ENCODE measurements at regions not wholly inside any gene's neighbourhood (a gene's known extent, or its start where the extent isn't known, plus 50 kb on each side); places are given as distances from the start of the nearest gene placed in this dataset.

DNA sequence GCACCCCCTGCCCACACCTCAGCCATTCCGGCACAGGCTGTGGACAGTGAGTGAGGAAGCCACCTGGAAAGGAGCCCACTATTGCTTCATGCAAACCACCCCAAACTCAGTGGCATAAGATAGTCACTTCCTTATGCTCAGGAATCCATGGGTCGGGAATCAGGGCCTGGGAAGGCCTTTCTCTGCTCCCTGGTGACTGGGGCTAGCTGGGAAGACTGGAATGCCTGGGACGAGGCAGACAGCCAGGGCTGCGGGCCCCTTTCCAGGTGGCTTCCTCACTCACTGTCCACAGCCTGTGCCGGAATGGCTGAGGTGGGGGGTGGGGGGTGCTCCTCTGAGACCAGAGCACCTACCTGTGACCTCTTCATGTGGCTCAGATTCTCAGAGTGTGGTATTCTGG lies 74.1 kb upstream of the GRB10 start:
- H3K4me2 ChIP-seq: no peak overlapping the region
- no peaks in the 10 kb centered on the region for H3K4me1 ChIP-seq (ENCODE audit: control insufficient read depth in 1 of 2, insufficient read depth in 2 of 2, low read depth in 1 of 2, low read length in 1 of 2)
- no peaks in the 10 kb centered on the region for H3K9me3 ChIP-seq
- POLR2A ChIA-PET: no interaction called here
- no peak overlapping the region for H2AFZ ChIP-seq (ENCODE audit: low read depth)
- no peaks in the 10 kb centered on the region; the same call in 1 of the 2 replicates for H3K27me3 ChIP-seq (ENCODE audit: insufficient read depth)
- H3K27ac ChIP-seq (ENCODE audit: low read depth in 2 of 2, low read length in 1 of 2): no peak overlapping the region
- H3K4me3 ChIP-seq (ENCODE audit: low read depth in 2 of 2, low read length in 1 of 2): no peak overlapping the region
- H3K79me2 ChIP-seq (ENCODE audit: insufficient read depth): no peaks in the 10 kb centered on the region
- no peak for DNase-seq
- no peaks in the 10 kb centered on the region for H3F3A ChIP-seq (replicated peaks; ENCODE audit: insufficient read depth)
- CTCF ChIA-PET: no interaction called here
- 17% methylated on average over 5 of the region's 5 CpGs for WGBS (ENCODE audit: low lambda C conversion rate)
- H3K9ac ChIP-seq: no peak overlapping the region
- no peaks in the 10 kb centered on the region for H4K20me1 ChIP-seq (ENCODE audit: insufficient read depth)
- no peaks in the 10 kb centered on the region for H3K36me3 ChIP-seq (replicated peaks in 1 of 2; ENCODE audit: control insufficient read depth in 1 of 2, insufficient read depth in 2 of 2, low read length in 1 of 2)
- H3K9me2 ChIP-seq: no peaks in the 10 kb centered on the region
- TF ChIP-seq, protein P1, sequence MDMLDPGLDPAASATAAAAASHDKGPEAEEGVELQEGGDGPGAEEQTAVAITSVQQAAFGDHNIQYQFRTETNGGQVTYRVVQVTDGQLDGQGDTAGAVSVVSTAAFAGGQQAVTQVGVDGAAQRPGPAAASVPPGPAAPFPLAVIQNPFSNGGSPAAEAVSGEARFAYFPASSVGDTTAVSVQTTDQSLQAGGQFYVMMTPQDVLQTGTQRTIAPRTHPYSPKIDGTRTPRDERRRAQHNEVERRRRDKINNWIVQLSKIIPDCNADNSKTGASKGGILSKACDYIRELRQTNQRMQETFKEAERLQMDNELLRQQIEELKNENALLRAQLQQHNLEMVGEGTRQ (IDR thresholded peaks at IDR 0.05; ENCODE audit: borderline replicate concordance, low read depth, low read length): no peak
- TF ChIP-seq TEAD4 (IDR thresholded peaks at IDR 0.05; ENCODE audit: borderline replicate concordance, insufficient read depth): no peak
- TF ChIP-seq TCF12 (IDR thresholded peaks at IDR 0.05): no peak

DNA sequence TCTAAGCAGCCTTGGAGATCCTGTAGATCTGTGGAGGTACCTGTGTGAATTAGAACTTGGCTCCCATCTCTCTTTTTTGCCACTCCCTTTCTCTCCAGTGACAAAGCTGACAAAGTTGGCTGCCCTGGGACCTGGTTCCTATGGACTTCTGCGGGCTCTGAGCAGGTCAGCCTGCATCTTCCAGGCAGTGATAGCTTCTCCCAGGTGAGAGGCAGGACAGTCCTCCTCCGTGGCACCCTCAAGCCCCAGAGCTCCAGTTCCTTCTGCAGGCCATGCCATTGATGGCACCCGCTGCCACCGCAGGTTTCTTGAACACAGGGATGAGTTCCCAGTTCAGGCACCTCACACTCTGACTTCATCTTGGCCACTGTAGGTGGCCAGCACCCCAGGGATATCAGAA lies 73.5 kb upstream of the GRB10 start:
- POLR2A ChIA-PET: no interaction called here

More for the DNA sequence above, 73.5 kb upstream of the GRB10 start:
- H4K20me1 ChIP-seq (ENCODE audit: insufficient read depth): no peaks in the 10 kb centered on the region
- peaks cover under 1% of the 10 kb centered on the region for H3F3A ChIP-seq (replicated peaks; ENCODE audit: insufficient read depth)
- no peaks in the 10 kb centered on the region for H3K9me3 ChIP-seq
- DNase-seq: no peak
- no peaks in the 10 kb centered on the region for H3K79me2 ChIP-seq (ENCODE audit: insufficient read depth)
- WGBS (ENCODE audit: low lambda C conversion rate): 21% methylated on average over 3 of the region's 4 CpGs
- no peaks in the 10 kb centered on the region for H3K36me3 ChIP-seq (replicated peaks in 1 of 2; ENCODE audit: control insufficient read depth in 1 of 2, insufficient read depth in 2 of 2, low read length in 1 of 2)
- no peak overlapping the region for H2AFZ ChIP-seq (ENCODE audit: low read depth)
- no peaks in the 10 kb centered on the region; the same call in 1 of the 2 replicates for H3K27me3 ChIP-seq (ENCODE audit: insufficient read depth)
- H3K4me3 ChIP-seq (ENCODE audit: low read depth in 2 of 2, low read length in 1 of 2): no peak overlapping the region
- TF ChIP-seq MEF2A (IDR thresholded peaks at IDR 0.05; ENCODE audit: borderline replicate concordance, low read depth): no peak
- no peak for TF ChIP-seq NFIC (IDR thresholded peaks at IDR 0.05; ENCODE audit: borderline replicate concordance)
- TF ChIP-seq, protein P2, sequence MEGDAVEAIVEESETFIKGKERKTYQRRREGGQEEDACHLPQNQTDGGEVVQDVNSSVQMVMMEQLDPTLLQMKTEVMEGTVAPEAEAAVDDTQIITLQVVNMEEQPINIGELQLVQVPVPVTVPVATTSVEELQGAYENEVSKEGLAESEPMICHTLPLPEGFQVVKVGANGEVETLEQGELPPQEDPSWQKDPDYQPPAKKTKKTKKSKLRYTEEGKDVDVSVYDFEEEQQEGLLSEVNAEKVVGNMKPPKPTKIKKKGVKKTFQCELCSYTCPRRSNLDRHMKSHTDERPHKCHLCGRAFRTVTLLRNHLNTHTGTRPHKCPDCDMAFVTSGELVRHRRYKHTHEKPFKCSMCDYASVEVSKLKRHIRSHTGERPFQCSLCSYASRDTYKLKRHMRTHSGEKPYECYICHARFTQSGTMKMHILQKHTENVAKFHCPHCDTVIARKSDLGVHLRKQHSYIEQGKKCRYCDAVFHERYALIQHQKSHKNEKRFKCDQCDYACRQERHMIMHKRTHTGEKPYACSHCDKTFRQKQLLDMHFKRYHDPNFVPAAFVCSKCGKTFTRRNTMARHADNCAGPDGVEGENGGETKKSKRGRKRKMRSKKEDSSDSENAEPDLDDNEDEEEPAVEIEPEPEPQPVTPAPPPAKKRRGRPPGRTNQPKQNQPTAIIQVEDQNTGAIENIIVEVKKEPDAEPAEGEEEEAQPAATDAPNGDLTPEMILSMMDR (IDR thresholded peaks at IDR 0.05): no peak
- TF ChIP-seq TCF12 (IDR thresholded peaks at IDR 0.05): no peak
- TF ChIP-seq SMC3 (IDR thresholded peaks at IDR 0.05; ENCODE audit: low read depth, low read length): no peak
- TF ChIP-seq RAD21 (IDR thresholded peaks at IDR 0.05; ENCODE audit: low read length): no peak
- TF ChIP-seq FOXJ3 (CRISPR knock-in tag; IDR thresholded peaks at IDR 0.05): no peak
- no peak for TF ChIP-seq RXRA (IDR thresholded peaks at IDR 0.05; ENCODE audit: borderline replicate concordance, low read depth)
- TF ChIP-seq, protein P3, sequence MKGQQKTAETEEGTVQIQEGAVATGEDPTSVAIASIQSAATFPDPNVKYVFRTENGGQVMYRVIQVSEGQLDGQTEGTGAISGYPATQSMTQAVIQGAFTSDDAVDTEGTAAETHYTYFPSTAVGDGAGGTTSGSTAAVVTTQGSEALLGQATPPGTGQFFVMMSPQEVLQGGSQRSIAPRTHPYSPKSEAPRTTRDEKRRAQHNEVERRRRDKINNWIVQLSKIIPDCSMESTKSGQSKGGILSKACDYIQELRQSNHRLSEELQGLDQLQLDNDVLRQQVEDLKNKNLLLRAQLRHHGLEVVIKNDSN (IDR thresholded peaks at IDR 0.05; ENCODE audit: borderline replicate concordance, low read depth): no peak
- no peak for TF ChIP-seq RFX5 (IDR thresholded peaks at IDR 0.05; ENCODE audit: low read length)
- no peak for TF ChIP-seq TAF1 (IDR thresholded peaks at IDR 0.05; ENCODE audit: borderline replicate concordance, low read depth, low read length)
- no peak overlapping the region for H3K27ac ChIP-seq (ENCODE audit: low read depth in 2 of 2, low read length in 1 of 2)
- CTCF ChIA-PET: no interaction called here
- H3K9me2 ChIP-seq: no peaks in the 10 kb centered on the region
- H3K4me2 ChIP-seq: no peak overlapping the region
- H3K9ac ChIP-seq: no peak overlapping the region
- H3K4me1 ChIP-seq (ENCODE audit: control insufficient read depth in 1 of 2, insufficient read depth in 2 of 2, low read depth in 1 of 2, low read length in 1 of 2): no peaks in the 10 kb centered on the region

All from SK-N-SH (cell line).